Astrocyte (in vitro differentiated cells and primary cell): ENCODE measurements at regions not wholly inside any gene's neighbourhood (a gene's known extent, or its start where the extent isn't known, plus 50 kb on each side); places are given as distances from the start of the nearest gene placed in this dataset.

Source experiments
- CTCF ChIP-seq: IDR thresholded peaks from 2 replicates; pipeline ENCODE4 v1.5.1; 2011; ENCODE audit warnings: low read depth, mild to moderate bottlenecking, inconsistent platforms, low read length, moderate library complexity; ENCODE audit not compliant: insufficient read depth
- EZH2 ChIP-seq: IDR thresholded peaks from 2 replicates; pipeline ENCODE4 v1.6.1; 2012; ENCODE audit warnings: mild to moderate bottlenecking, low read length, inconsistent platforms; ENCODE audit not compliant: insufficient read depth

- peak; percentile 78 for TF ChIP-seq CTCF
- no peak for TF ChIP-seq EZH2
These were observed 699.9 kb downstream of the INHBA start for GRCh38 chr7:41002741-41003610.
